Fibroblast of the aortic adventitia (primary cell): ENCODE measurements at regions not wholly inside any gene's neighbourhood (a gene's known extent, or its start where the extent isn't known, plus 50 kb on each side); places are given as distances from the start of the nearest gene placed in this dataset.
"Not testable (repeated sequence)": the region's sequence is repeated elsewhere in the genome, so short reads cannot be mapped to it uniquely, and the experiment has no call there.

Experiments
- DNase-seq: peaks from one replicate; pipeline ENCODE4 v3.0.0-alpha.2; 2010; ENCODE audit warnings: low read depth
- H3K4me3 ChIP-seq: 2 replicates; pipeline ENCODE4 v1.5.1; 2011; ENCODE audit warnings: low read depth, mild to moderate bottlenecking, control low read depth, low read length, moderate library complexity
- CTCF ChIP-seq: IDR thresholded peaks from 2 replicates; pipeline ENCODE4 v1.5.1; 2011; ENCODE audit warnings: mild to moderate bottlenecking, low read length, control low read depth, inconsistent platforms; ENCODE audit not compliant: insufficient read depth

GRCh38 chr2:186925514-186925913, 76.5 kb upstream of the ZSWIM2 start:
- TF ChIP-seq CTCF = no peak
- no peak for DNase-seq
- no peak overlapping the region for H3K4me3 ChIP-seq

GRCh38 chr2:186922316-186922715, 73.3 kb upstream of the ZSWIM2 start:
- DNase-seq, H3K4me3 ChIP-seq: not testable (repeated sequence)

- TF ChIP-seq CTCF = no peak
- H3K4me3 ChIP-seq = no peak overlapping the region
- peak; percentile 64 for DNase-seq
Observed at GRCh38 chr2:186919296-186919695, 70.3 kb upstream of the ZSWIM2 start.

- no peak for TF ChIP-seq CTCF
- H3K4me3 ChIP-seq = no peak overlapping the region
- DNase-seq = no peak
Observed at GRCh38 chr2:186918495-186918894, 69.5 kb upstream of the ZSWIM2 start.

GRCh38 chr2:186917866-186918265, 68.9 kb upstream of the ZSWIM2 start:
- H3K4me3 ChIP-seq = no peak overlapping the region
- no peak for DNase-seq
- TF ChIP-seq CTCF = no peak

- no peak for TF ChIP-seq CTCF
- no peak overlapping the region for H3K4me3 ChIP-seq
- DNase-seq = no peak
Observed at GRCh38 chr2:186913870-186914269, 64.9 kb upstream of the ZSWIM2 start.

- H3K4me3 ChIP-seq = no peak overlapping the region
- DNase-seq = no peak
- no peak for TF ChIP-seq CTCF
Observed at GRCh38 chr2:186912979-186913378, 64.0 kb upstream of the ZSWIM2 start.

- no peak for TF ChIP-seq CTCF
- no peak overlapping the region for H3K4me3 ChIP-seq
- no peak for DNase-seq
Observed at GRCh38 chr2:186911551-186912085, 62.6 kb upstream of the ZSWIM2 start.
